ENCODE measurements at regions not wholly inside any gene's neighbourhood (a gene's known extent, or its start where the extent isn't known, plus 50 kb on each side); places are given as distances from the start of the nearest gene placed in this dataset.

GRCh38 chrX:46254641-46255040 is 290.6 kb downstream of the ZNF674 start:
- 13 to 29% (median 15%) methylated on average over 1 of the region's 1 CpG for WGBS, 3 donors
- DNase-seq (peak in 1 of 2 donors; percentile 10), FAIRE-seq (no peak)
- Histone ChIP-seq H3K9me3 (ENCODE audit: control insufficient read depth in 2 of 2, insufficient read depth in 1 of 2, low read depth in 1 of 2, low read length in 1 of 2) (no peaks in the 10 kb centered on the region), H3K4me3 (ENCODE audit: low read depth in 1 of 3, low read length in 3 of 3) (no peak overlapping the region), H3K27me3 (ENCODE audit: control insufficient read depth in 3 of 3, insufficient read depth in 3 of 3, low read length in 3 of 3) (no peaks in the 10 kb centered on the region), H3K27ac (ENCODE audit: low read depth in 1 of 3, low read length in 2 of 3) (no peak overlapping the region), H3K36me3 (ENCODE audit: control insufficient read depth in 3 of 3, insufficient read depth in 2 of 3, low read depth in 1 of 3, low read length in 3 of 3) (no peaks in the 10 kb centered on the region), H3K4me1 (ENCODE audit: control insufficient read depth in 3 of 3, insufficient read depth in 2 of 3, low read depth in 1 of 3, low read length in 2 of 3) (no peaks in the 10 kb centered on the region)

- FAIRE-seq (no peak), DNase-seq (peak in 1 of 2 donors; percentile 13)
- 52 to 81% (median 61%) methylated on average over 3 of the region's 3 CpGs for WGBS, 3 donors
- Histone ChIP-seq H3K27ac (ENCODE audit: low read depth in 1 of 3, low read length in 2 of 3) (no peak overlapping the region), H3K4me3 (ENCODE audit: low read depth in 1 of 3, low read length in 3 of 3) (no peak overlapping the region), H3K4me1 (ENCODE audit: control insufficient read depth in 3 of 3, insufficient read depth in 2 of 3, low read depth in 1 of 3, low read length in 2 of 3) (no peaks in the 10 kb centered on the region), H3K36me3 (ENCODE audit: control insufficient read depth in 3 of 3, insufficient read depth in 2 of 3, low read depth in 1 of 3, low read length in 3 of 3) (no peaks in the 10 kb centered on the region), H3K9me3 (ENCODE audit: control insufficient read depth in 2 of 2, insufficient read depth in 1 of 2, low read depth in 1 of 2, low read length in 1 of 2) (no peaks in the 10 kb centered on the region), H3K27me3 (ENCODE audit: control insufficient read depth in 3 of 3, insufficient read depth in 3 of 3, low read length in 3 of 3) (no peaks in the 10 kb centered on the region)
Observed at GRCh38 chrX:46251755-46252154, 293.5 kb downstream of the ZNF674 start.

- H3K4me3 ChIP-seq (ENCODE audit: low read depth in 1 of 3, low read length in 3 of 3) = no peak overlapping the region
- no peak for DNase-seq
- H3K4me1 ChIP-seq (ENCODE audit: control insufficient read depth in 3 of 3, insufficient read depth in 2 of 3, low read depth in 1 of 3, low read length in 2 of 3) = no peaks in the 10 kb centered on the region
- H3K36me3 ChIP-seq (ENCODE audit: control insufficient read depth in 3 of 3, insufficient read depth in 2 of 3, low read depth in 1 of 3, low read length in 3 of 3) = no peaks in the 10 kb centered on the region
- no peaks in the 10 kb centered on the region for H3K9me3 ChIP-seq (ENCODE audit: control insufficient read depth in 2 of 2, insufficient read depth in 1 of 2, low read depth in 1 of 2, low read length in 1 of 2)
- no peak for FAIRE-seq
- H3K27ac ChIP-seq (ENCODE audit: low read depth in 1 of 3, low read length in 2 of 3) = no peak overlapping the region
- 69 to 96% (median 83%) methylated on average over 2 of the region's 2 CpGs for WGBS, 3 donors
- H3K27me3 ChIP-seq (ENCODE audit: control insufficient read depth in 3 of 3, insufficient read depth in 3 of 3, low read length in 3 of 3) = no peaks in the 10 kb centered on the region
Observed at GRCh38 chrX:46250151-46250550, 295.1 kb downstream of the ZNF674 start.

- FAIRE-seq = no peak
- WGBS, 3 donors = 86 to 90% (median 86%) methylated on average over 4 of the region's 4 CpGs
- no peaks in the 10 kb centered on the region for H3K9me3 ChIP-seq (ENCODE audit: control insufficient read depth in 2 of 2, insufficient read depth in 1 of 2, low read depth in 1 of 2, low read length in 1 of 2)
Observed at GRCh38 chrX:46247456-46247855, 297.8 kb downstream of the ZNF674 start.

GRCh38 chrX:46244451-46244850 is 300.8 kb downstream of the ZNF674 start:
- H3K27me3 ChIP-seq (ENCODE audit: control insufficient read depth in 3 of 3, insufficient read depth in 3 of 3, low read length in 3 of 3) = no peaks in the 10 kb centered on the region
- H3K27ac ChIP-seq (ENCODE audit: low read depth in 1 of 3, low read length in 2 of 3) = no peak overlapping the region
- no peak for DNase-seq
- no peaks in the 10 kb centered on the region for H3K4me1 ChIP-seq (ENCODE audit: control insufficient read depth in 3 of 3, insufficient read depth in 2 of 3, low read depth in 1 of 3, low read length in 2 of 3)
- no peak for FAIRE-seq
- WGBS, 3 donors = 70 to 79% (median 73%) methylated on average over 4 of the region's 4 CpGs
- no peaks in the 10 kb centered on the region for H3K36me3 ChIP-seq (ENCODE audit: control insufficient read depth in 3 of 3, insufficient read depth in 2 of 3, low read depth in 1 of 3, low read length in 3 of 3)
- H3K4me3 ChIP-seq (ENCODE audit: low read depth in 1 of 3, low read length in 3 of 3) = no peak overlapping the region
- H3K9me3 ChIP-seq (ENCODE audit: control insufficient read depth in 2 of 2, insufficient read depth in 1 of 2, low read depth in 1 of 2, low read length in 1 of 2) = no peaks in the 10 kb centered on the region

More at GRCh38 chrX:46247456-46247855, 297.8 kb downstream of the ZNF674 start:
- no peaks in the 10 kb centered on the region for H3K4me1 ChIP-seq (ENCODE audit: control insufficient read depth in 3 of 3, insufficient read depth in 2 of 3, low read depth in 1 of 3, low read length in 2 of 3)
- H3K27ac ChIP-seq (ENCODE audit: low read depth in 1 of 3, low read length in 2 of 3) = no peak overlapping the region
- H3K27me3 ChIP-seq (ENCODE audit: control insufficient read depth in 3 of 3, insufficient read depth in 3 of 3, low read length in 3 of 3) = no peaks in the 10 kb centered on the region
- H3K36me3 ChIP-seq (ENCODE audit: control insufficient read depth in 3 of 3, insufficient read depth in 2 of 3, low read depth in 1 of 3, low read length in 3 of 3) = no peaks in the 10 kb centered on the region
- no peak for DNase-seq
- H3K4me3 ChIP-seq (ENCODE audit: low read depth in 1 of 3, low read length in 3 of 3) = no peak overlapping the region

GRCh38 chrX:46236411-46236810 is 308.8 kb downstream of the ZNF674 start:
- no peak for DNase-seq
- Histone ChIP-seq H3K4me1 (ENCODE audit: control insufficient read depth in 3 of 3, insufficient read depth in 2 of 3, low read depth in 1 of 3, low read length in 2 of 3) (no peaks in the 10 kb centered on the region), H3K4me3 (ENCODE audit: low read depth in 1 of 3, low read length in 3 of 3) (no peak overlapping the region), H3K27me3 (ENCODE audit: control insufficient read depth in 3 of 3, insufficient read depth in 3 of 3, low read length in 3 of 3) (no peaks in the 10 kb centered on the region), H3K27ac (ENCODE audit: low read depth in 1 of 3, low read length in 2 of 3) (no peak overlapping the region), H3K9me3 (ENCODE audit: control insufficient read depth in 2 of 2, insufficient read depth in 1 of 2, low read depth in 1 of 2, low read length in 1 of 2) (no peaks in the 10 kb centered on the region), H3K36me3 (ENCODE audit: control insufficient read depth in 3 of 3, insufficient read depth in 2 of 3, low read depth in 1 of 3, low read length in 3 of 3) (no peaks in the 10 kb centered on the region)
- no peak for FAIRE-seq
- 46 to 83% (median 56%) methylated on average over 2 of the region's 2 CpGs for WGBS, 3 donors

- no peak overlapping the region for H3K27ac ChIP-seq (ENCODE audit: low read depth in 1 of 3, low read length in 2 of 3)
- H3K4me1 ChIP-seq (ENCODE audit: control insufficient read depth in 3 of 3, insufficient read depth in 2 of 3, low read depth in 1 of 3, low read length in 2 of 3) = no peaks in the 10 kb centered on the region
- H3K4me3 ChIP-seq (ENCODE audit: low read depth in 1 of 3, low read length in 3 of 3) = no peak overlapping the region
- H3K36me3 ChIP-seq (ENCODE audit: control insufficient read depth in 3 of 3, insufficient read depth in 2 of 3, low read depth in 1 of 3, low read length in 3 of 3) = no peaks in the 10 kb centered on the region
- DNase-seq (no peak), FAIRE-seq (no peak)
- no peaks in the 10 kb centered on the region for H3K27me3 ChIP-seq (ENCODE audit: control insufficient read depth in 3 of 3, insufficient read depth in 3 of 3, low read length in 3 of 3)
- no peaks in the 10 kb centered on the region for H3K9me3 ChIP-seq (ENCODE audit: control insufficient read depth in 2 of 2, insufficient read depth in 1 of 2, low read depth in 1 of 2, low read length in 1 of 2)
- WGBS, 3 donors = 76 to 95% (median 80%) methylated on average over 4 of the region's 4 CpGs
Observed at GRCh38 chrX:46235778-46236177, 309.4 kb downstream of the ZNF674 start.

GRCh38 chrX:46234775-46235174 is 310.4 kb downstream of the ZNF674 start:
- WGBS, 3 donors = 64 to 97% (median 92%) methylated on average over 2 of the region's 2 CpGs
- no peaks in the 10 kb centered on the region for H3K9me3 ChIP-seq (ENCODE audit: control insufficient read depth in 2 of 2, insufficient read depth in 1 of 2, low read depth in 1 of 2, low read length in 1 of 2)
- H3K27ac ChIP-seq (ENCODE audit: low read depth in 1 of 3, low read length in 2 of 3) = no peak overlapping the region
- no peaks in the 10 kb centered on the region for H3K27me3 ChIP-seq (ENCODE audit: control insufficient read depth in 3 of 3, insufficient read depth in 3 of 3, low read length in 3 of 3)
- DNase-seq = no peak
- H3K36me3 ChIP-seq (ENCODE audit: control insufficient read depth in 3 of 3, insufficient read depth in 2 of 3, low read depth in 1 of 3, low read length in 3 of 3) = no peaks in the 10 kb centered on the region
- no peak overlapping the region for H3K4me3 ChIP-seq (ENCODE audit: low read depth in 1 of 3, low read length in 3 of 3)
- FAIRE-seq = no peak
- H3K4me1 ChIP-seq (ENCODE audit: control insufficient read depth in 3 of 3, insufficient read depth in 2 of 3, low read depth in 1 of 3, low read length in 2 of 3) = no peaks in the 10 kb centered on the region

- Histone ChIP-seq H3K4me1 (ENCODE audit: control insufficient read depth in 3 of 3, insufficient read depth in 2 of 3, low read depth in 1 of 3, low read length in 2 of 3) (no peaks in the 10 kb centered on the region), H3K27me3 (ENCODE audit: control insufficient read depth in 3 of 3, insufficient read depth in 3 of 3, low read length in 3 of 3) (no peaks in the 10 kb centered on the region), H3K4me3 (ENCODE audit: low read depth in 1 of 3, low read length in 3 of 3) (no peak overlapping the region), H3K27ac (ENCODE audit: low read depth in 1 of 3, low read length in 2 of 3) (no peak overlapping the region), H3K36me3 (ENCODE audit: control insufficient read depth in 3 of 3, insufficient read depth in 2 of 3, low read depth in 1 of 3, low read length in 3 of 3) (no peaks in the 10 kb centered on the region), H3K9me3 (ENCODE audit: control insufficient read depth in 2 of 2, insufficient read depth in 1 of 2, low read depth in 1 of 2, low read length in 1 of 2) (no peaks in the 10 kb centered on the region)
- DNase-seq (peak; percentile 2 to 28), FAIRE-seq (no peak)
- 54 to 86% (median 82%) methylated on average over 5 to 6 of the region's 6 CpGs for WGBS, 3 donors
Observed at GRCh38 chrX:46228389-46228788, 316.8 kb downstream of the ZNF674 start.
